ENCODE measurements at regions not wholly inside any gene's neighbourhood (a gene's known extent, or its start where the extent isn't known, plus 50 kb on each side); places are given as distances from the start of the nearest gene placed in this dataset.
"Not testable (repeated sequence)": the region's sequence is repeated elsewhere in the genome, so short reads cannot be mapped to it uniquely, and the experiment has no call there.

- DNase-seq, result no peak
These were observed 110.1 kb upstream of the MOCS2 start for GRCh38 chr5:53219610-53220009.

GRCh38 chr5:53233645-53234405, 124.3 kb upstream of the MOCS2 start:
- DNase-seq, result no peak

- DNase-seq, result no peak
These were observed 127.1 kb upstream of the MOCS2 start for GRCh38 chr5:53236683-53237082.

GRCh38 chr5:53237876-53238275, 128.3 kb upstream of the MOCS2 start:
- DNase-seq, result no peak

GRCh38 chr5:53239301-53239990, 129.9 kb upstream of the MOCS2 start:
- DNase-seq, result no peak

GRCh38 chr5:53240661-53241060, 131.1 kb upstream of the MOCS2 start:
- DNase-seq, result no peak

GRCh38 chr5:53241572-53241971, 132.0 kb upstream of the MOCS2 start:
- DNase-seq, result no peak

- DNase-seq, result no peak
These were observed 133.8 kb upstream of the MOCS2 start for GRCh38 chr5:53243403-53243802.

- no peak for DNase-seq
These were observed 136.7 kb upstream of the MOCS2 start for GRCh38 chr5:53246042-53246836.

GRCh38 chr5:53249529-53250200, 140.1 kb upstream of the MOCS2 start:
- no peak for DNase-seq

GRCh38 chr5:53250201-53250550, 140.6 kb upstream of the MOCS2 start:
- no peak for DNase-seq

GRCh38 chr5:53253421-53253871, 143.9 kb upstream of the MOCS2 start:
- DNase-seq, result no peak

- no peak for DNase-seq
These were observed 147.2 kb upstream of the MOCS2 start for GRCh38 chr5:53256746-53257145.

- no peak for DNase-seq
These were observed 148.3 kb upstream of the MOCS2 start for GRCh38 chr5:53257806-53258373.

- no peak for DNase-seq
These were observed 149.6 kb upstream of the MOCS2 start for GRCh38 chr5:53259176-53259575.

GRCh38 chr5:53260446-53260845, 150.9 kb upstream of the MOCS2 start:
- no peak for DNase-seq

GRCh38 chr5:53261245-53261644, 151.7 kb upstream of the MOCS2 start:
- no peak for DNase-seq

- DNase-seq, result no peak
These were observed 152.9 kb upstream of the MOCS2 start for GRCh38 chr5:53262348-53262970.

GRCh38 chr5:53263151-53263550, 153.6 kb upstream of the MOCS2 start:
- no peak for DNase-seq

GRCh38 chr5:53265043-53265442, 155.5 kb upstream of the MOCS2 start:
- DNase-seq, result no peak

GRCh38 chr5:53268241-53268640, 158.7 kb upstream of the MOCS2 start:
- not testable (repeated sequence) for DNase-seq

GRCh38 chr5:53275666-53276065, 166.1 kb upstream of the MOCS2 start:
- no peak for DNase-seq

All from hippocampal formation (tissue), 2 donors.